ENCODE measurements at regions not wholly inside any gene's neighbourhood (a gene's known extent, or its start where the extent isn't known, plus 50 kb on each side); places are given as distances from the start of the nearest gene placed in this dataset.

DNA sequence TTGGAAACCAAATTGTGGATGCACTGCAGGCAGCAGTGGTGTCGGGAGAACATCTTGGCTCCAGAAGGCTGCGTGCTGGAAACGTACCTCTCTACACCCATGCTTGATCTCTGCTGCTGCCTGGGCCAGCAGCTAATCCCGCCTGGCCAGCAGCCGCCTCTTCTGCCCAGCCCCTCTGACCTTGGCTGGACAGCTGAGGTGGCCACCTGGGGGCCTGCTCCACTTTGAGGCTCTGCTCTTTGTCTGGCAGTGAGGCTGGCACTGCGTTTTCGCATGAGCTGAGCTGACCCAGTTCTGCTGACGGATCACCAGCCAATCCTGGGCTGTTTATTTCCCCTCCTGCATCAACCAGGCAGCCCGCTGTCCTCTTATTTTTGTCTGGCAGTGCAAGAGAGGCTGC lies 154.9 kb downstream of the TENT4A start:
- no peak overlapping the region for H3K4me3 Mint-ChIP-seq
- ChIA-PET POLR2A (no interaction called here), CTCF (interaction anchor here (1.4 kb wide), 1 partner anchor 47 kb away, joined by 3 read pairs; no protein-coding TSS in a partner anchor)
- peaks cover 4% of the 10 kb centered on the region for H3K9me3 Mint-ChIP-seq
- TF ChIP-seq, protein P1, sequence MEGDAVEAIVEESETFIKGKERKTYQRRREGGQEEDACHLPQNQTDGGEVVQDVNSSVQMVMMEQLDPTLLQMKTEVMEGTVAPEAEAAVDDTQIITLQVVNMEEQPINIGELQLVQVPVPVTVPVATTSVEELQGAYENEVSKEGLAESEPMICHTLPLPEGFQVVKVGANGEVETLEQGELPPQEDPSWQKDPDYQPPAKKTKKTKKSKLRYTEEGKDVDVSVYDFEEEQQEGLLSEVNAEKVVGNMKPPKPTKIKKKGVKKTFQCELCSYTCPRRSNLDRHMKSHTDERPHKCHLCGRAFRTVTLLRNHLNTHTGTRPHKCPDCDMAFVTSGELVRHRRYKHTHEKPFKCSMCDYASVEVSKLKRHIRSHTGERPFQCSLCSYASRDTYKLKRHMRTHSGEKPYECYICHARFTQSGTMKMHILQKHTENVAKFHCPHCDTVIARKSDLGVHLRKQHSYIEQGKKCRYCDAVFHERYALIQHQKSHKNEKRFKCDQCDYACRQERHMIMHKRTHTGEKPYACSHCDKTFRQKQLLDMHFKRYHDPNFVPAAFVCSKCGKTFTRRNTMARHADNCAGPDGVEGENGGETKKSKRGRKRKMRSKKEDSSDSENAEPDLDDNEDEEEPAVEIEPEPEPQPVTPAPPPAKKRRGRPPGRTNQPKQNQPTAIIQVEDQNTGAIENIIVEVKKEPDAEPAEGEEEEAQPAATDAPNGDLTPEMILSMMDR (IDR thresholded peaks at IDR 0.05), result no peak
- no peaks in the 10 kb centered on the region for H3K36me3 Mint-ChIP-seq (ENCODE audit: low read depth)
- intact Hi-C loops (cut with micrococcal nuclease), result no loop called here
- H3K27ac Mint-ChIP-seq, result no peak overlapping the region
- no peaks in the 10 kb centered on the region for H3K27me3 Mint-ChIP-seq
- ATAC-seq (no peak), DNase-seq (no peak)
- no peaks in the 10 kb centered on the region for H3K4me1 Mint-ChIP-seq (ENCODE audit: low read depth)

DNA sequence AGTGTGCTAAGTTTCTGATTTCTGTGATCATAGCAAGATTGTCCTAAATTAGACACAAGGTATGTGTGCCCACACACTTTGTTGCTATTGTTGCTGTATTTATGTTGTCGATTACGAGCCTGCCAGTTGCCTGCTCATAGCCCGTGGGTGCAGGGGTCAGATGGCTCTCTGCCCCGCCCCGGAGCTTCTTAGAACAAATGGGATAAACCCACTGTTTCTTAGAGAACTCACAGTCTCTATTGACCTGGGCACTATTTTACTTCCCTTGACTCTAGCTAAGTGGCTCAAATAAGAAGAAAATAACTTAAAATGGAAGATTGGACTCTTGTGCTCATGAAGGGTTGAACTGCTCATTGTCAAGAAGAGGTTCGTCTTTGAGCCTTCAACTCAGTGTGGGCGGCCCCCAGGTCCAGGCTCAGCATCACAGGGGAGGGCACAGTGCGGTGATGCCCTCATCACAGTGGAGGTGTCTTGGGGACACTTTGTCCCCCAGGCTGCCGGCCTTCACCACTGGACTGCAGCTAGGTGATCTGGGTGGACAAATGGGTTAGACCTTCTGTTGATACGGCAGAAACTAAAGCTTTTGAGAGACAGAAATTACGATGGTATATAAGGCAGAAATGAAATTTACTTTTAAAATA lies 155.5 kb downstream of the TENT4A start:
- H3K4me1 Mint-ChIP-seq (ENCODE audit: low read depth), result no peaks in the 10 kb centered on the region
- H3K27ac Mint-ChIP-seq, result no peak overlapping the region
- H3K27me3 Mint-ChIP-seq, result no peaks in the 10 kb centered on the region
- intact Hi-C loops (cut with micrococcal nuclease), result no loop called here
- TF ChIP-seq, protein P1 (IDR thresholded peaks at IDR 0.05), result no peak
- peaks cover 2% of the 10 kb centered on the region for H3K9me3 Mint-ChIP-seq
- ATAC-seq (no peak), DNase-seq (no peak)
- POLR2A ChIA-PET, result no interaction called here
- CTCF ChIA-PET, result no interaction called here
- no peak overlapping the region for H3K4me3 Mint-ChIP-seq
- H3K36me3 Mint-ChIP-seq (ENCODE audit: low read depth), result no peaks in the 10 kb centered on the region

DNA sequence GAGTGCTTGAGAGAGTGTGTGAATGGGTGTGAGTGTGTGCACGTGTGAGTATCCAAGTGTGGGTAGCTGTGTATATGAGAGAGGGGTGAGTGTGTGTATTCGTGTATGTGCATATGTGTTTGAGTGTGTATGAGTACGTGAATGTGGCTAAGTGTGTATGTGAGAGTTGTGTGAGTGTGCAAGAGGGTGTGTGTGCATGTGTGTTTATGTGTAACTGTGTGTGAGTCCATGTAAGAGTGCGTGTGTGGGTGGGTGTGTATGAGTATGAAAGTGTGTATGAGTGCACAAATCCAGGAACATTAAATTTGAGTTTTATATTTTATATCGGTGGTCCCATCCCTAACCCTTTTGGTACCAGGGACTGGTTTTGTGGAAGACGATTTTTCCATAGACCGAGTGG lies 156.4 kb downstream of the TENT4A start:
- no peaks in the 10 kb centered on the region for H3K9me3 Mint-ChIP-seq
- H3K4me3 Mint-ChIP-seq, result no peak overlapping the region
- no peak for ATAC-seq
- intact Hi-C loops (cut with micrococcal nuclease), result no loop called here
- ChIA-PET POLR2A (no interaction called here), CTCF (no interaction called here)
- no peaks in the 10 kb centered on the region for H3K4me1 Mint-ChIP-seq (ENCODE audit: low read depth)
- DNase-seq, result no peak
- H3K27ac Mint-ChIP-seq, result no peak overlapping the region
- TF ChIP-seq, protein P1 (IDR thresholded peaks at IDR 0.05), result no peak
- H3K36me3 Mint-ChIP-seq (ENCODE audit: low read depth), result no peaks in the 10 kb centered on the region
- no peaks in the 10 kb centered on the region for H3K27me3 Mint-ChIP-seq

DNA sequence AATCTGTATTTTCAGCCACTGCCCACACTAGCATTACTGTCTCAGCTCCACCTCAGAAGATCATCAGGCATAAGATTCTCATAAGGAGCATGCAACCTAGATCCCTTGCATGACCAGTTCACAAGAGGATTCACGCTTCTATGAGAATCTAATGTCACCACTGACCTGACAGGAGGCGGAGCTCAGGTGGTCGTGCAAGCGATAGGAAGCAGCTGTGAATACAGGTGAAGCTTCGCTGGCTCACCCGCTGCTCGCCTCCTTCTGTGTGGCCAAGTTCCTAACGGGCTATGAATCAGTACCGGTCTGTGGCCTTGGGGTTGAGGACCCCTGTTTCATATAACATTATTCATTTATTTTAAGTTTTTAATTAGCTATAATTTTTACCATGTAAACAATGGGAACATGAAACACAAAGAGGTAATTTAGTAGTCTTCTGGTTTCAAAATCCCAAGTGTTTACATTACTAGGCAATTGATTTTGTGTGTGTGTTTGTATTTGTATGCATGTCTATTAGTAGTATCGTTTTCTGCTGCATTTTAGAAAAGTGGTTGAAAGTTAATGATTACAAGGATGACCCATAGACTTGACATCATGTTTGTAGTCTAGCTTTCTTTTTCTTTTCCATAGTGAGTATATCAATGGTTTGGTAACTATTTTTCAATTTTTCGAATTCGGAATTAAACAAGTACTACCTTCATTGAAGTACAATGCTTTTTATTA lies 159.4 kb downstream of the TENT4A start:
- DNase-seq (no peak), ATAC-seq (no peak)
- Mint-ChIP-seq H3K27ac (no peak overlapping the region), H3K36me3 (ENCODE audit: low read depth) (no peaks in the 10 kb centered on the region), H3K4me3 (no peak overlapping the region), H3K4me1 (ENCODE audit: low read depth) (no peaks in the 10 kb centered on the region), H3K9me3 (no peaks in the 10 kb centered on the region), H3K27me3 (no peaks in the 10 kb centered on the region)
- CTCF ChIA-PET, result no interaction called here
- intact Hi-C loops (cut with micrococcal nuclease), result no loop called here
- TF ChIP-seq, protein P1 (IDR thresholded peaks at IDR 0.05), result no peak
- POLR2A ChIA-PET, result no interaction called here

DNA sequence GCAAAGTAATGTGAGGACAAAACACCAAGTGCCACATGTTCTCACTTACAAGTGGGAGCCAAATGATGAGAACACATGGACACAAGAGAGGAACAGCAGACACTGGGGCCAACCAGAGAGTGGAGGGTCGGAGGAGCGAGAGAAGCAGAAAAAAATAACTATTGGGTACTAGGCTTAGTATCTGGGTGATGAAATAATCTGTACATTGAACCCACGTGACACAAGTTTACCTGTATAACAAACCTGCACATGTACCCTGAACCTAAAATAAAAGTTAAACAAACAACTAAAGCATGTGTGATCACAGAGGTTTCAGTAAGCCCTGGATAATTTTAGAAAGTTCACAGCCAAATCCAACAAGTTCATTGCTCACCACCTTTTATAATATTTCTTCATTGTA lies 160.1 kb downstream of the TENT4A start:
- no peak for ATAC-seq
- Mint-ChIP-seq H3K27ac (no peak overlapping the region), H3K4me3 (no peak overlapping the region), H3K36me3 (ENCODE audit: low read depth) (no peaks in the 10 kb centered on the region), H3K4me1 (ENCODE audit: low read depth) (no peaks in the 10 kb centered on the region), H3K27me3 (no peaks in the 10 kb centered on the region), H3K9me3 (no peaks in the 10 kb centered on the region)
- CTCF ChIA-PET, result no interaction called here
- intact Hi-C loops (cut with micrococcal nuclease), result no loop called here
- TF ChIP-seq, protein P1 (IDR thresholded peaks at IDR 0.05), result no peak
- no peak for DNase-seq
- POLR2A ChIA-PET, result no interaction called here

Data from activated CD8-positive, alpha-beta T cell treated with anti-CD3 and anti-CD28 coated beads for 36 hours (primary cell).